HT1080 (cell line): ENCODE measurements at regions not wholly inside any gene's neighbourhood (a gene's known extent, or its start where the extent isn't known, plus 50 kb on each side); places are given as distances from the start of the nearest gene placed in this dataset.

Experiments used
- DNase-seq: peaks from one replicate; pipeline ENCODE4 v3.0.0-alpha.2; 2015; ENCODE audit warnings: low read depth

DNA sequence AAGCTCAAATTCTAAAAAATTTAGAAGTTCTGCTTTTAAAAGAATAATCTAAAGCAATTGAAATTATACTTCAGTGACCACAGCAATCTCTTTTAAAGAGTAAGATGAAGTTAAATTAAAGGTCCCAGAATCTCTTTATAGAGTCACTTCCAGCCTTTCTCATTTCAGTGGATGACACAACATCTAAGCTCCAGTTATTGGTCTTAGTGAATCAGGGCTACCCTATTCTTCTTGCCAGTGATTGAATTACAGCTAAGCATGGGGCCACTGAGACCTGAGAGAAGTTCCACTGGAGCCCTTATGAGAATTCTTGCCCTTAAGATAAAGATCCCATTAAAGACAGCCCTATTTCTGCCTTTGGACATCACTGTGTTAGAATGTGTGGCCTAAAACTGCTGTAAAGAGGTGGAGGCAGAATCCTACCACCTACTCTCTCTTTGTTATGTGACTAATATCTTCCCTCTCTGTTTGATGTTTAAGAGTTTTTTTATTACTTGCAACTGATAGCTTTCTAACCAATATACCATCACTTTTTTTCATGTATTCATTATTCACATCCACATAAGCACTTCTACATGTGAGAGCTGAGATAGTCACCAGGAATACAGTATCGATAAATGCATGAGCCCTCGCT is 128.6 kb downstream of the UNC5CL start:
- DNase-seq, result no peak

DNA sequence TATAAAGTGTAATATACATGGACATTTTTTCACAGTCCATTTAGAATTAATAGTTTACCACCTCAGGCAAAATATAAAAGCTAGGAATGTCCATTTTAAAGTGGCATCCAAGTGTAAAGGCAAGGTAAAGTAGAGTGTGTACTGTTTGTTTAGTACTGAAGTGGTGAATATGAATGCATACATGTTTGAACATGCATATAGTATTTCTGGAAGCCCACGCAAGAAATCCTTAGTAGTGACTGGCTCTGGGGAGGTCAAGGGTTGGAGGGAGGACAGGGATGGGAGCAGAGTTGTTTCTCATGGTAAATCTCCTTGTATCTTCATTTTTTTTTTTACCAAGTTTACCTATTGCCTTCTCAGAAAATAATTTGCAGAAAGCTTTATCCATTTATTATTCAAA is 129.2 kb downstream of the UNC5CL start:
- no peak for DNase-seq

DNA sequence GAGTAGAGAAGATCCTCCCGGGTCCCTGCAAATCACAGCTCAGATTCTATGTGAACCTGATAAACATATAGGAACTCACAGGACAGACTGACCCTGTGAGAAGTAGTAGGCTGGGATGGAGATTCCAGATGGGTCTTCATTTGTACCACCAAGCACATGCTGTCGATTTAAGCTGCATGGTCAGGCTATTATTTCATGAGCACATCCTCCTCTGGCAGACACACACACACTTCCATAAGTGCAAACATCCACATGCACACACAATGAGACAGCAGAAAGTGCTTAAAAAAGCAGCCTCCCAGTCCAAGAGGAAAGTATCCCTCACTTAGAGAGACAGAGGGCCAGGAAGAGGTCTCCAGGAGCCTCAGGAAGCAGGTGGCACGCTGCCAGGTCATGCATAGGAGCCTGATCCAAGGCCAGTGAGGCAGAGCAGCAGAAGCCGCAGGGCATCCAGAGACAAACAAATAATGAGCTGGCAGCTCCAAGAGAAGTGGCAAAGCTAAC is 131.8 kb downstream of the UNC5CL start:
- peak; percentile 87 for DNase-seq

DNA sequence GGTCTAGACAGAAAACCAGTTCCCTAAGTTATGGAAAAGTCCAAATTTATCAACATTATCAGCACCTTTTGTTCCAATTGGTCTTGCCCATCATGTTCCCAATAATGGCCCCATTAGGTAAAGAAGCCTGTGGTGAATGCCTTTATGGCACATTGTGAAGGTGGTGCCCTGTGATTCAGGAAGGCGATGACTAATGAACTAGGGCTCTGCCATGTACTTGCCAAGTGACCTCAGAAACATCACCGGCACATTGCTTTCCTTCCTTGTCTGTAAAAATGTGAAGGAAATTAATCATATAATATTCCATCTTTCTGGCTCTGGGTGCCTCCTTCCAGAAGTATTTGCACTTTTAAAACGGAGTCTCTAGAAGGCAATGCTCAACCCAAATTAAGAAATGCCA is 132.3 kb downstream of the UNC5CL start:
- DNase-seq, result peak; percentile 82

DNA sequence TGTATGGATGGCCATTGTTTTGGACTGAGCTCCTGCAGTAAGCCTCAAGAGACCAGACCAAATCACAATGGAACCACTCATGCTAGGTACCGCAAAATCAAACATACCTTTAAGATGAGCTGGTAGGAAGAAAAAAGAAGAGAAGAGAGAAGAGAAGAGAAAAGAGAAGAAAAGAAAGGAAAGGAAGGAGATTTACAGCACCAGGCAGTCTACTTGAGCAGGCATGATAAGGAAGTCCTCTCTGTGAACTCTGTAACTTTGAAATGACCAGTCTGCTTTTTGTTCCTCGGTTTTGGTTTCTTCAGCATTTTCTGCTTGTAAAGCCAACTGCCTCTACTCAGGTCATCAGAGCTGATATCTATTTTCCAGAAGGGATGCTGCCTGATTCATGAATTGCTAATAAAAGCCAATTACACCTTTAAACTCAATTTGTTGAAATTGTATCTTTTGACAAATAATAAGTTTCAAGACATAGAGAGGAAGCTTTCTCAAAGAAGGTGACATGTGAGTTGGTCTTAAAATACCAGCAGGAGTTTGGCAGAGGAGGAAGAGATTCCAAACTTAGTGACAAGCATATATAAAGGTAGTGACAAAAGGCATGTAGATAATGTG is 134.3 kb downstream of the UNC5CL start:
- no peak for DNase-seq

DNA sequence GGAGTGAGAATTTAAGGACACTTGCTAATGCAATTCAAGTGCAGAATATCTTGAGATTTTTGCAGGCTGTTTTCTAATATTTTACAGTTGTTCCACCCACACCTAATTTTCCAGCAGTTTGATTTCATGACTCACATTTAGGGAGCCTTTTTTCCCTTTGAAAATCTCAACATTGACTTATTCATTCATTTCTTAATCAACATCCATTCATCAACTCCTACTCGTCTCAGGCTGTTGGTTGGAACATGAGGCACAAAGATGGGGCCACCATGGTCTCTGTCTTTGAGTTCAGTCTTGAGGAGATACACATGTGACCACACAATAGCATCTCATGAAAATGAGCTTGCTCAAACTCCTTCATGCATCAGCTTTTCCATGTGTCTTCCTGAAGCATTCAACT is 135.6 kb downstream of the UNC5CL start:
- DNase-seq, result no peak

DNA sequence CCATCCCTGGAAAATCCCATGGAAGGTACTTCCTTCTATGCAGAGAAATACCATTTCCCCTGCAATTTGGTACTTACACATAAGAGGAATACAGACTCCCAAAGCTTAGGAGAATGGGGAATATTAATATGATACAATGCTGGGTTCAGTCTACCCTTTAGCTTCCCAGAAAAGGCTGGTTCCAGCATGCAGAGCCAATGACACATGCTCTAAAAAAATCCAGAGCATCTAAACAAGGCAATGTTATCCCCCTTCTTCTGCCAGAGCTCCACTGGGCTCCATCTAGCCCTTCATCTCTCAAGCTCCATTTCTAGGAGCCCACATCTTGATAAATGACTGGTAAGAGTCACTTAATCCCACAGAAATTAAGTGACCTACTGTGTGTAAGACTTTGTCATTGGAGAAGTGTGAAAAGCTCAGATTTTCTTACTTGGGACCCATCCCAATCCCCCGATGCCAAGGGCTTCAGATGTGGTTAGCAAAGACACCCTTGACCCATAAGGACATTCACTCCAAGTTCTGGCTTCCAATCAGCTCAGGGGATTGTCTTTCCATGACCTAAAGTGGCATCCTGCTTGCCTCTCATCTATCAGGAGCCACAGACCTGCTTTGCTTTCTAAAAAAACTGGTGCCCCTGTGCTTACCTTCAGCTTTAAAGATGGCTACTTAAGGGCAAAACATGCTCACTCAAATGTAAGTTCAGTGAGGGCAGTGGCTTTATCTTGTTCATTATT is 137.5 kb downstream of the UNC5CL start:
- DNase-seq, result no peak

DNA sequence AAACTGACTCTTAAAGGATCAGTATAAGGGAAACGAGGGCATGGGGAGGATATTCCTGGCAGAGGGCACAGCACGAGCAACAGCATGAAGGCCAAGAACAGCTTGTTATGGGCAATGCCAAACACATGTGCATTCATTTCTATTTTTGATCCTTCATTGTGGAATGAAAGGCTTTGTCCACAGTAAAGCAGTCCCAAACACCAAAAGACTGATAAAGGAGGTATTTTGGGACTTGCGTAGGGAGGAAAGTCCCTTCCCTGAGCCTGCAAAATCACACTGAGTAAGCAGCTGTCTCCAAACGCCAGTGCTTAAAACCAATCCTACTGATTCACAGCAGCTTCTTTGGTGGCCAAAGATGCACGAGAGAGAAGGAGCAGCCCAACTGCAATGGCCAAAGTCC is 138.2 kb downstream of the UNC5CL start:
- no peak for DNase-seq

DNA sequence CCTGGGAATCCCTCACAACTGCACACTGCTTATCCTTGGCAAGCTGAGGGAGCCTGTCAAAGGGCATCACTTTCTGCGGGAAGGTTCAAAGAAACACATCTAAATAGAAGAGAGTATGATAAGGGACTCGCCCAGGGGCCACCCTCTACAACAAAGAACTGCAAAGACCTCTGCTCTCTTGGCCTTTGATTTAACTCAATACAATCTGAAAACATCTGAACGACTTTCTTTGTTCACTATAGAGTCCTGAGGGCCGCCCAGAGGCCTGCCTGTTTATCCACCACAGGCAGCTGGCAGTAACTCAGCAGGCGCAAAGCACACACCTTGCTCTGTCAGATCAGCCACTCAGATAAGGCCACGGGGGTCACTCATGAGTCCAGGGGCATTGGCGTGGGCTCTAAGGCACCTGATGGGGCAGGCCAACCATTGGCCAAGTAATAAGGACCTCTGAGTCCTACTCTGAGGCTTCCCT is 139.3 kb downstream of the UNC5CL start:
- no peak for DNase-seq

DNA sequence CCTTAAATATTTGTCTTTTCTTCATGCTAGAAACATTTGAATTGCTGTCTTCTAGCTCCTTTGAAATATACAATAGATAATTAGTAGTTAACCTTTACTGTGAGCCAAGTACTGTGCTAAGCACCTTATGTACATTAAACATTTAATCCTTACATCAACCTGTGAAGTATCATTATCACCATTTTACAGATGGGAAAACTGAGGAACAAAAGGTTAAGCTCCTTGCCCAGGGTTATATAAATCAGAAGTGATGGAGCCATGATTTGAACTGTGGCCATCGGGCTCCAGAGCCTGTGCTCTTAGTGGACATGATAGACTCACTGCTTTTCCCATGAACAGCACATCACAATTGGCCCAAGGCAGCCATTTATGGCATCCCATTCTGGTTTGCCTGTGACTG is 140.9 kb downstream of the UNC5CL start:
- no peak for DNase-seq

DNA sequence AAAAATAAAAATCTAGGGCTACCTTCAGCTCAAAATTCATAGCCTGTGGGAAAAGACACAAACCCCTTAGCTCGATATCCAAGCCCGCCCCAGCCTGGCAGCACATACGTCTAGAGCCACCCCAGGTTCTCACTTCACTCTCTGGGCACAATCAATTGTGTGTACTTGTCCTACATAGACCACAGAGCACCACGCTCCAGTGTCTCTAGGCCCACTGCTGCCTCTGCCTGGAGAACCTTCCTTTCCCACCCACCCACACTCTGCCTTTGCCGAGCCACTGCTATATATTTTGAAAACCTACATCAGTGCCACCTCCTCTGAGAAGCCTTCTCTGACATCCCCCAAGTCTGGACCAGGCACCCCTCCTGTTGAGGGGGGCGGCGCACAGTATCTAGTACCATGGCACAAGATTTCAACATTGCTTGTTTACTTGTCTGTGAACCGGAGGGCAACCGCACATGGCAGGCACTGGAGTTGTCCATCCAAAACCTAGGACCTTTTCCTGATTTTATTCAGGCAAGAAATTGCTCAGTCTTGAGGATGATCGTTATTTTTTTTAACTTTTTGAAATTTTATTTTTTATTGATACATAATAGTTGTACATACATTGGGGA is 141.5 kb downstream of the UNC5CL start:
- DNase-seq, result no peak

DNA sequence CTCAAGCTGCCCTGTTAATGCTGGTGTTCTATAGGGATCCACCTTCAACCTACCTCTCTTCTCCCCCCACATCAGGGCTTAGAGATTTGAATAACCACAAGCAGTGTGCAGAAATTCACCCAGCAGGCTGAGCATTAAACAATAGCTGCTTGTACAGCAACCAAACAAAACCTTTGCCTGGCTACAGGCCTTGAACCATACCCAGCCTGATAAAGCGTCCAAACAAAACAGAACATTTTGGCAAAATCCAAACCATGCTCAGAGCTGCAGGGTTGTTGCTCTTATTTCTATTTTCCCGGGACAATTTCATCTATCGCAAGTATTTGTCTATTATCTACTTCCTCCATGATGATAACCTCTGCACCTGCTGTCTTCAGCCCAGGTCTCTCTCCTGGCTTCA is 142.3 kb downstream of the UNC5CL start:
- no peak for DNase-seq

DNA sequence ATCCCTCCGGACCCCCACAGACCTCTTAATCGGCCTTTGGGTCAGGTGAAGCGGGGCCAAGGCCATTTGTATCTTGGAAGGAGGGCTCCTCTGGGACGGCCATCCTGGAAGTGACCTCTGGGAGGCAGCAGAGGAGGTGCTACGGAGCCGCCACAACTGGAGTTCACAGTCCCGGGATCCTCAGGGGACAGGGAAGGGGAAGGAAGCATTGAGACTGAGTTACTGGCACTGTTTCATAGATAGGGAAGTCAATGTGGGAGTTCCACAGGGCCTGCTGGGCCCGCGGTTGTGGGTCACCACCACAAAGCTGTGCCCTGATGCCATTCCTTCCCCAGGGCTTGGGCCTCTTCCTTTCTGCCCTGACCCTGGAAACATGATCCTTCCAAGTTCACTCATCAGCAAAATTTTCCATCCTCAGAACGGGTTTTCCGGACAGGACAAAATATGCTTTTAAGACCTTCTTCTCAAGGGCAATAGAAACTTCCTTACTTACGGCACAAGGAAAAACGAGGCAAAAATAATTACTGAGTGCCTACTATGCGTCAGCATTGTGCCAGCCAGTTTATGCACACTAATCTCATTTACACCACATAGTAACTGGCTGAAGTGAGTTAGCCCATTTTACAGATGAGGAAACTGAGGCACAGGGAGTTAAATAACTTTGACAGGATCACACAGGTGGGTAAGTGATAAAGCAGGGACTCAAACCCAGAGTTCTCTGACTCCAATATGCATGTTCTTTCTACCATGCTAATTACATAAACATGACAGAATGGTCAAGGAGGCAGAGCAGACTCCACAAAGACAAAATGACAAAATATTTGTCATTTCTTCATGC is 143.8 kb downstream of the UNC5CL start:
- peak; percentile 84 for DNase-seq

DNA sequence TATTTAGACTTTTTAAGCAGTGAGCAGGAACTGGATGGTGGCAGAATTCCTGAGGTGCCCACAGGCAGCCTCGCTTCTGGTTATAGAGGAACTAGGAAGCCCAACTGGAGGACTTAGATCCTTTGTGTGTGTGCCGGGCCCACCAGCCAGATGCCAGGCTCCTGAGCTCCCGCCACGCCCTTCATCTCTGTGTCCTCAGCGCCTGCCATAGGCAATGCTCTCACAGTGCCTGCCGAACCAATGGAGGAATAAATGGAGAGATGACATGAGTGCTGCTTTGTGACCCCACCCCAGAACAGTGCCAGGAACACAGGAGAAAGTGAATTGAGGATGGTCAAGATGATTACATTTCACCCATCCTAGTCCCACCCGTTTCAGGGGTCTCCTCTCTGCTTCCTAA is 146.0 kb downstream of the UNC5CL start:
- no peak for DNase-seq

DNA sequence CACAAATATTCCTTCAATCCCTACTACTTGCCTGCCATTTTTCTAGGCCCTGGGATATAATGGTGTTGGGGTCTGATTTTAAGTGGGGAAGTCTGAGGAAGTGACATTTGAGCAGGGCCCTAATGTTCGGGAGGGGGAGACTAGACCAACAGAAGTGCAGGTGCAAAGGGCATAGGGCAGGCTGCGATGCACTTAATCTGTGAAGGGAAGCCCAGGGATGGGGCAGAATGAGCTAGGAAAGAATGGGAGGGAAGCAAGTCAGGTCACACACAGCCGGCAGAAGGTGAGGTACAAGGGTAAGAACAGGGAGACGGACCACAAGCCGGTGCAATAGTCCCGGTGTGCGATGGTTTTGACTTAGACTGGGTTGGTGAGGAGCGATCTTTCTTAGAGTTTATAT is 146.8 kb downstream of the UNC5CL start:
- no peak for DNase-seq

DNA sequence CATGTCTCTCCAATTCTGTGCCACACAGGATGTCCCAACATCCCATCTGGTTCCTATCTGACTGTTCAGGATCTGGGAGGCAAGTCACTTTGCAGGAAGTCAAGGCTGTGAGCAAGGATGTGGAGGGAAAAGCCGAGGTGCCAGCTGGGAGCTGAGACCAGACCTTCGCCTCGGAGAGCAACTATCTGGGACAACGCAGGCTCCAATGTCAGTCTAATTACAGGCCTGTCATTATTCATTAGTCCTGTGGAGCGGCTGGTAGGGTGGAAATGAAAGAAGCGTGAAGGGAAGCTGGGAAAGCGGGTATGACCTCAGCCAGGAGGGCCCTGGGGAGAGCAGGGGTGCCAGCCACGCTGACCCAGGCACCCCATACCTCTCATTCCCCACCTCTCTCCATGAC is 147.3 kb downstream of the UNC5CL start:
- DNase-seq, result no peak

DNA sequence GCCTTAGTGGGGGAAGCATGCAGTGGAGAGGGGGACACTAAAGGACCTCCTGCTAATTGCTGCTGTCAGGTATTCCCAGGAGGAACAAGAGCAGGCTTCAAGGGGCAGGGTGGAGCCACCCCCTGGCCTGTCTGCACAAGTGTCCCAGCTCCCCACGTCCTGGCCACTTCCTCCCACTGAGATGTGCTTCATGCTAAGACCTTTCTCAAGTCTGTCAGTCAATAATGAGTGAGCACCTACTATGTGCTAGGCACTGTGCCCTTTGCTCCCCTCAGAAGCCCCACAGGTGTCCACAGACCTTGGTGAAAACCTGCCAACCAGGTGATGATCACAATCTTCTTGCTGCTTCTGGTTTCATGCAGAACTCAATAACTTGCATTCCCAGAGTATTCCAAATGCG is 147.9 kb downstream of the UNC5CL start:
- no peak for DNase-seq

DNA sequence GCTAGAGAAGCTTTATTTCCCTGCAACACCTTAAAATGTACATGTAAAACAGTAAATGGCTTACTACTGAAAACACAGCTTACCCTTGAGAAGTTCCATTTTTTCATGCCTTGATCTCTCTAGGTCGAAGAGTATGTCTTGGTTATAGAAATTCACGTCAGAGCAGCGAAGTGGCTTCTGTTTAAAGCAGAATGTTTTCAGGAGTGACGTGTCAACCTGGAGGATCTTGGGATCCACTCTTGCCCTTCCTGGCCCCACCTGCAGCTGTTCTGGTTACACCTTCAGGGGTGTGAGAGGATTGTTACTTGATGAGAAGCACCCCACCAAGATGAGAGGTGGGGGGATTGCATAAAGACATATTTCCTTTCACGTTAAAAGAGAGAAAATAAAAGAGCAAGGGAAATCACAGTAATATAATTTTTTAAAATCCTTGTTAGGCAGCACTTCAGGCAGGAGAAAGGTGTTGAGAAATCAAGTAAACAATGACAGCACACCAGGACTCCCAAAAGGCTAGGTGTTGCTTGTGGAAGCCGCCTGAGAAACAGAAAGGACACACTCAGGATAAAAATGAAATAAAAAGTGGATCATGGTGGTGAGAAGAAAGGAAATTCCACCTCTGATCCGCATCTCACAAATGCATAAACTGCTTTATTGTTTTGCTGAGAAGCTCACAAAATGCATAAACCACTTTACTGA is 149.7 kb downstream of the UNC5CL start:
- DNase-seq, result no peak

DNA sequence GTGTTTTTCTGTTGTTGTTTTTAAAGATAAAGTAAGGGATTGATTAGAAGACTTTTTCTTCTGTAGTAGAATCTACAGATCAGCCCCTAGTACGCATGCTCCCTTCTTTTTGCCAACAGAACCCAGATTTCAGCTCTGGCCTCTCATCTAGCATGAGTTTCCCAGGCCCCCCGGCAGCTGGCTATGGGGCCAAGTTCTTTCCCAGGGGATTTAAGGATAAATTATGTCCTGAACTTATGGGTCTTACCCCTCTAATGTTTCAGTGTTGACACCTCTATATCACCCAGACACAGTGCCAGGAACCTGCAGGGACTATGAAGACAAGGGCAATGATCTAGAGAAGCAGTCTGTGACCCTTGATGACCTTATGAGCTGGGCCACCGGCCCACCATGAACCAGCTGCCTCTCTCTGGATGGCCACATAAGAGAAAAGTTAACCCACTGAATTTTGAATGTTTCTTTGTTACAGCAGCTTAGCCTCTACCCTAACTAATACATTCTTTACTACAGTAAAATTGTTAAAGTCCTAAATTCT is 150.5 kb downstream of the UNC5CL start:
- DNase-seq, result no peak

DNA sequence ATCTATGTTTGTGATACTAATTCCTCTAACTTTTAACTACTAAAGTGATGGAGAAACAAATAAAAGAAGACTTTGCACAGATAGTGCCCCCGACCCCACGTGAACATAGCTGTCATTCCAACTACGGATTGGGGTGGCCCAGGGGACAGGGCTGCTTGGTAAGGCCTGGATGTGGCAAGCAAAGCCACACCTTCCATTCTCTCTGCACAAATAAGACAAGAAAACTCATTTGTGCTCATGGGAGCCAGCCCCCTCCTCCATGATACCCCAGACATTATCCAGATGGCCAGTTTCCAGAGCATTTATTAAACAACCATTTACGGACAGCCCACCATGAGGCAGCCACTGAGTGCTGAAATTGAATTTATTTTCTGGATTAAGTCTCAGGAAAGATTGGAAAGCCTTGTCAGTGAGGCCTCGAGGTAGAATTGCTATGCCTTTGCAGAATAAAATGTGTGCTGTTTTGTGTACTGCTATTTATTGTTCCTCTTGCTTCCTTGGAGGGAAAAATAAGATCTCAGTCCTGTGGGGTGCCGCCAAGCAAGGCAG is 151.2 kb downstream of the UNC5CL start:
- no peak for DNase-seq
